ENCODE measurements at regions not wholly inside any gene's neighbourhood (a gene's known extent, or its start where the extent isn't known, plus 50 kb on each side); places are given as distances from the start of the nearest gene placed in this dataset.

- no peak overlapping the region for H3K4me3 ChIP-seq (ENCODE audit: severe bottlenecking)
- no peaks in the 10 kb centered on the region for H3K36me3 ChIP-seq (ENCODE audit: low read depth)
- H3K27ac ChIP-seq (ENCODE audit: poor library complexity, severe bottlenecking): no peak overlapping the region
- peaks cover 15% of the 10 kb centered on the region for H3K4me1 ChIP-seq (ENCODE audit: insufficient read depth, poor library complexity, severe bottlenecking)
- ATAC-seq (ENCODE audit: low read depth) (no peak), DNase-seq (ENCODE audit: low spot score) (no peak)
- H3K9me3 ChIP-seq (ENCODE audit: severe bottlenecking): peaks cover 4% of the 10 kb centered on the region
- no peaks in the 10 kb centered on the region for H3K27me3 ChIP-seq (ENCODE audit: insufficient read depth, poor library complexity, severe bottlenecking)
- TF ChIP-seq CTCF (IDR thresholded peaks at IDR 0.05; ENCODE audit: poor library complexity, severe bottlenecking): no peak
Observed at GRCh38 chr3:189516039-189516438, 115.2 kb upstream of the TP63 start.

GRCh38 chr3:189517981-189518380, 113.2 kb upstream of the TP63 start:
- no peak overlapping the region for H3K4me3 ChIP-seq (ENCODE audit: severe bottlenecking)
- TF ChIP-seq CTCF (IDR thresholded peaks at IDR 0.05; ENCODE audit: poor library complexity, severe bottlenecking): no peak
- no peak overlapping the region for H3K27ac ChIP-seq (ENCODE audit: poor library complexity, severe bottlenecking)
- peaks cover 4% of the 10 kb centered on the region for H3K9me3 ChIP-seq (ENCODE audit: severe bottlenecking)
- peaks cover 10% of the 10 kb centered on the region for H3K4me1 ChIP-seq (ENCODE audit: insufficient read depth, poor library complexity, severe bottlenecking)
- ATAC-seq (ENCODE audit: low read depth) (no peak), DNase-seq (ENCODE audit: low spot score) (no peak)
- no peaks in the 10 kb centered on the region for H3K27me3 ChIP-seq (ENCODE audit: insufficient read depth, poor library complexity, severe bottlenecking)
- H3K36me3 ChIP-seq (ENCODE audit: low read depth): no peaks in the 10 kb centered on the region

GRCh38 chr3:189519458-189519857, 111.7 kb upstream of the TP63 start:
- no peaks in the 10 kb centered on the region for H3K36me3 ChIP-seq (ENCODE audit: low read depth)
- no peak overlapping the region for H3K27ac ChIP-seq (ENCODE audit: poor library complexity, severe bottlenecking)
- no peaks in the 10 kb centered on the region for H3K27me3 ChIP-seq (ENCODE audit: insufficient read depth, poor library complexity, severe bottlenecking)
- no peak for ATAC-seq (ENCODE audit: low read depth)
- H3K4me3 ChIP-seq (ENCODE audit: severe bottlenecking): no peak overlapping the region
- no peaks in the 10 kb centered on the region for H3K4me1 ChIP-seq (ENCODE audit: insufficient read depth, poor library complexity, severe bottlenecking)
- peaks cover 4% of the 10 kb centered on the region for H3K9me3 ChIP-seq (ENCODE audit: severe bottlenecking)
- TF ChIP-seq CTCF (IDR thresholded peaks at IDR 0.05; ENCODE audit: poor library complexity, severe bottlenecking): no peak
- no peak for DNase-seq (ENCODE audit: low spot score)

GRCh38 chr3:189529468-189529867, 101.7 kb upstream of the TP63 start:
- no peak for TF ChIP-seq CTCF (IDR thresholded peaks at IDR 0.05; ENCODE audit: poor library complexity, severe bottlenecking)
- H3K27ac ChIP-seq (ENCODE audit: poor library complexity, severe bottlenecking): no peak overlapping the region
- ATAC-seq (ENCODE audit: low read depth) (no peak), DNase-seq (ENCODE audit: low spot score) (no peak)
- H3K4me1 ChIP-seq (ENCODE audit: insufficient read depth, poor library complexity, severe bottlenecking): no peaks in the 10 kb centered on the region
- H3K27me3 ChIP-seq (ENCODE audit: insufficient read depth, poor library complexity, severe bottlenecking): no peaks in the 10 kb centered on the region
- no peaks in the 10 kb centered on the region for H3K36me3 ChIP-seq (ENCODE audit: low read depth)
- peaks cover 2% of the 10 kb centered on the region for H3K9me3 ChIP-seq (ENCODE audit: severe bottlenecking)
- no peak overlapping the region for H3K4me3 ChIP-seq (ENCODE audit: severe bottlenecking)

GRCh38 chr3:189529889-189530471, 101.2 kb upstream of the TP63 start:
- H3K36me3 ChIP-seq (ENCODE audit: low read depth): no peaks in the 10 kb centered on the region
- no peaks in the 10 kb centered on the region for H3K4me1 ChIP-seq (ENCODE audit: insufficient read depth, poor library complexity, severe bottlenecking)
- ATAC-seq (ENCODE audit: low read depth): no peak

More at GRCh38 chr3:189529889-189530471, 101.2 kb upstream of the TP63 start:
- H3K27ac ChIP-seq (ENCODE audit: poor library complexity, severe bottlenecking): no peak overlapping the region
- H3K27me3 ChIP-seq (ENCODE audit: insufficient read depth, poor library complexity, severe bottlenecking): no peaks in the 10 kb centered on the region
- no peak for DNase-seq (ENCODE audit: low spot score)
- H3K9me3 ChIP-seq (ENCODE audit: severe bottlenecking): peaks cover 2% of the 10 kb centered on the region
- H3K4me3 ChIP-seq (ENCODE audit: severe bottlenecking): no peak overlapping the region
- no peak for TF ChIP-seq CTCF (IDR thresholded peaks at IDR 0.05; ENCODE audit: poor library complexity, severe bottlenecking)
